PC-9 (cell line): ENCODE measurements at regions not wholly inside any gene's neighbourhood (a gene's known extent, or its start where the extent isn't known, plus 50 kb on each side); places are given as distances from the start of the nearest gene placed in this dataset.

Experiments used
- BruUV-seq: library from RNA; stranded (reverse); fragments of 400-500 nt; replicated peaks from 2 replicates; lab custom pipeline; 2021; lab: Mats Ljungman, UMichigan
- CTCF ChIA-PET: fragments of 300-600 bp; sonication (Branson Sonifier 250); formaldehyde crosslinking; loops from one replicate; lab custom pipeline; 2022; ENCODE audit warnings: antibody characterized with exemption; lab: Charles Lee
- POLR2A ChIA-PET: fragments of 300-600 bp; sonication (Branson Sonifier 250); formaldehyde crosslinking; loops from one replicate; lab custom pipeline; 2022; ENCODE audit warnings: antibody characterized with exemption; ENCODE audit not compliant: unreplicated experiment; lab: Charles Lee
- DNase-seq, 2 experiments: peaks; one replicate each; pipeline versions ENCODE4 v3.0.0 to v3.0.0-alpha.2; 2015 to 2022; ENCODE audit warnings: mixed read lengths in 1 of 2
- H2AFZ ChIP-seq: fragments of 200-600 bp; sonication (generic); 2 replicates; pipeline ENCODE4 v1.8.1; 2017; ENCODE audit warnings: antibody characterized with exemption
- H3F3A ChIP-seq: fragments of 200-600 bp; sonication (generic); 2 replicates; pipeline ENCODE4 v1.8.1; 2017; ENCODE audit warnings: antibody characterized with exemption, mild to moderate bottlenecking, low read depth; ENCODE audit not compliant: insufficient read depth
- H3K27ac ChIP-seq: fragments of 200-600 bp; sonication (generic); 2 replicates; pipeline ENCODE4 v1.6.1; 2016; ENCODE audit warnings: mixed run types
- H3K27me3 ChIP-seq: fragments of 200-600 bp; sonication (generic); 2 replicates; pipeline ENCODE4 v1.6.1; 2016; ENCODE audit warnings: low read depth, mixed run types; ENCODE audit not compliant: insufficient read depth
- H3K36me3 ChIP-seq: fragments of 200-600 bp; sonication (generic); 2 replicates; pipeline ENCODE4 v1.6.1; 2016; ENCODE audit warnings: low read depth, mixed run types
- H3K4me1 ChIP-seq: fragments of 200-600 bp; sonication (generic); replicated peaks from 2 replicates; pipeline ENCODE4 v1.6.1; 2016; ENCODE audit warnings: mixed run types; ENCODE audit not compliant: insufficient read depth
- H3K4me2 ChIP-seq: fragments of 200-600 bp; sonication (generic); 2 replicates; pipeline ENCODE4 v1.6.1; 2017; ENCODE audit warnings: mixed run types
- H3K4me3 ChIP-seq: fragments of 200-600 bp; sonication (generic); 2 replicates; pipeline ENCODE4 v1.6.1; 2016; ENCODE audit warnings: mixed run types
- H3K79me2 ChIP-seq: fragments of 200-600 bp; sonication (generic); 2 replicates; pipeline ENCODE4 v1.6.1; 2017; ENCODE audit warnings: low read depth, mixed run types
- H3K9me2 ChIP-seq: fragments of 200-600 bp; sonication (generic); 2 replicates; pipeline ENCODE4 v1.8.1; 2017; ENCODE audit warnings: mild to moderate bottlenecking; ENCODE audit not compliant: insufficient read depth
- H3K9me3 ChIP-seq: fragments of 200-600 bp; sonication (generic); 2 replicates; pipeline ENCODE4 v1.8.1; 2016; ENCODE audit warnings: low read depth; ENCODE audit not compliant: insufficient read depth
- H4K20me1 ChIP-seq: fragments of 200-600 bp; sonication (generic); 2 replicates; pipeline ENCODE4 v1.8.1; 2017; ENCODE audit not compliant: insufficient read depth
- EZH2 ChIP-seq: fragments of 200-600 bp; sonication (generic); IDR thresholded peaks from 2 replicates; pipeline ENCODE4 v1.8.0; 2017; ENCODE audit warnings: antibody characterized with exemption, low read depth
- intact Hi-C: fragments of 100-400 bp; cut with micrococcal nuclease; formaldehyde crosslinking; loops from one replicate; pipeline ENCODE4 v1.10.0; 2022; ENCODE audit not compliant: unreplicated experiment
- TF ChIP-seq, protein P1 (sequence below): fragments of 200-600 bp; sonication (generic); conservative IDR thresholded peaks from 2 replicates; pipeline ENCODE4 v1.6.1; 2017; ENCODE audit warnings: mixed run types, antibody characterized with exemption, mild to moderate bottlenecking, moderate library complexity

- no peak overlapping the region for H2AFZ ChIP-seq
- POLR2A ChIA-PET = no interaction called here
- CTCF ChIA-PET = no interaction called here
Observed at GRCh38 chr15:29477256-29477655, 207.6 kb upstream of the NSMCE3 start.

DNA sequence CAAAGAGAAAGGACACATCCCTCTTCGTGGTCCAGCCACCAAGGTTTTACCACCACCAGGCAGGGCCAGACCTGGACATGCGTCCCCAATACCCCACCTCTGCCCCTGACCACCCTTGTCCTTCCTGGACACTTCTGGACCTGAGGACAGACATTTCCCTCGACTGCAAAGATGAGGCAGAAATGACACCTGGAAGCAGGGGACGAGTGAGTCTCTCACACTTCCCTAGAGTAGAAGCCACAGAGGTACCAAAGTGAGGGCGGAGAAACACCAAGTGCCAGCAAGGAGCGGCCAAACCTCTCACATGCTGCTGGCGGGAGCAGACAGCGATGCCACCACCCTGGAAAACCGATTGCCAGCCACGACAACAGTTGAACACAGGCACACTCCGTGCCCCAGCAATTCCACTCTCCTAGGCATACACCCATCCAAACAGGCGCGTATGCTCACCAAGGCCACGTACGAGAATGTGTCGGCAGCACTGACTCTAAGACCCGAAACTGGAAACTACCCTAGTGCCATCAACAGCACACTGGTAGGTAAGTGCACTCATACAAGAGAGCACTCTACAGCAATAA is 207.0 kb upstream of the NSMCE3 start:
- no peaks in the 10 kb centered on the region for H3K4me1 ChIP-seq
- no peaks in the 10 kb centered on the region for H3K9me2 ChIP-seq
- no peak overlapping the region for H2AFZ ChIP-seq
- no peak overlapping the region for H3K4me3 ChIP-seq
- POLR2A ChIA-PET = no interaction called here
- H3K27me3 ChIP-seq = peaks cover 45% of the 10 kb centered on the region
- H3K79me2 ChIP-seq = no peaks in the 10 kb centered on the region
- DNase-seq = no peak
- H3F3A ChIP-seq = no peaks in the 10 kb centered on the region
- no TSS peak for BruUV-seq
- no peak overlapping the region for H3K27ac ChIP-seq
- H3K4me2 ChIP-seq = no peak overlapping the region
- no peaks in the 10 kb centered on the region for H3K36me3 ChIP-seq
- CTCF ChIA-PET = no interaction called here
- H4K20me1 ChIP-seq = no peaks in the 10 kb centered on the region
- intact Hi-C loops = no loop called here
- no peaks in the 10 kb centered on the region for H3K9me3 ChIP-seq
- TF ChIP-seq EZH2 = no peak
- TF ChIP-seq, protein P1, sequence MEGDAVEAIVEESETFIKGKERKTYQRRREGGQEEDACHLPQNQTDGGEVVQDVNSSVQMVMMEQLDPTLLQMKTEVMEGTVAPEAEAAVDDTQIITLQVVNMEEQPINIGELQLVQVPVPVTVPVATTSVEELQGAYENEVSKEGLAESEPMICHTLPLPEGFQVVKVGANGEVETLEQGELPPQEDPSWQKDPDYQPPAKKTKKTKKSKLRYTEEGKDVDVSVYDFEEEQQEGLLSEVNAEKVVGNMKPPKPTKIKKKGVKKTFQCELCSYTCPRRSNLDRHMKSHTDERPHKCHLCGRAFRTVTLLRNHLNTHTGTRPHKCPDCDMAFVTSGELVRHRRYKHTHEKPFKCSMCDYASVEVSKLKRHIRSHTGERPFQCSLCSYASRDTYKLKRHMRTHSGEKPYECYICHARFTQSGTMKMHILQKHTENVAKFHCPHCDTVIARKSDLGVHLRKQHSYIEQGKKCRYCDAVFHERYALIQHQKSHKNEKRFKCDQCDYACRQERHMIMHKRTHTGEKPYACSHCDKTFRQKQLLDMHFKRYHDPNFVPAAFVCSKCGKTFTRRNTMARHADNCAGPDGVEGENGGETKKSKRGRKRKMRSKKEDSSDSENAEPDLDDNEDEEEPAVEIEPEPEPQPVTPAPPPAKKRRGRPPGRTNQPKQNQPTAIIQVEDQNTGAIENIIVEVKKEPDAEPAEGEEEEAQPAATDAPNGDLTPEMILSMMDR = no peak

More at GRCh38 chr15:29477256-29477655, 207.6 kb upstream of the NSMCE3 start:
- intact Hi-C loops = no loop called here
- H3K27ac ChIP-seq = no peak overlapping the region
- no peak for DNase-seq
- H3F3A ChIP-seq = no peaks in the 10 kb centered on the region
- no peaks in the 10 kb centered on the region for H3K36me3 ChIP-seq
- peaks cover 45% of the 10 kb centered on the region for H3K27me3 ChIP-seq
- BruUV-seq = no TSS peak
- no peaks in the 10 kb centered on the region for H4K20me1 ChIP-seq
- H3K4me2 ChIP-seq = no peak overlapping the region
- H3K4me1 ChIP-seq = no peaks in the 10 kb centered on the region
- no peaks in the 10 kb centered on the region for H3K9me2 ChIP-seq
- no peak for TF ChIP-seq EZH2
- TF ChIP-seq, protein P1 = no peak
- no peaks in the 10 kb centered on the region for H3K9me3 ChIP-seq
- no peaks in the 10 kb centered on the region for H3K79me2 ChIP-seq
- H3K4me3 ChIP-seq = no peak overlapping the region

DNA sequence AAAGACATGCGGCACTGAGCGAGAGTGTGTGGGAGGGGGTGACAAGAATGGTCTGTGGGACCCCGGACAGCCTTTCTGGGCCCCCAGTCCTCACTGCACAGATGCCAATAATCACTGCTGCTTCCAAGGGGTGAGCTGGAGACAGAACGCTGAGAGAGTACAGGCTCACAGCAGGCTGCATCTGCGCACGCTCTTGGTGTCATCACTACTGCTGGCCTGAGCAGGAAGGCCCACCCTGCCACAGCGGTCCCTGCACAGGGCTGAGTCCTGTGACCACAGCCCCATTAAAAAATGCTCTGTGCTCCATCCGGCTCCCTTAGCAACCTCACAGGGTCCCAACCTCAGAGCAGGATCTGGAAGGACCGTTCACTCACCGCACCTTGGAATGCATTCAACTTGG is 205.5 kb upstream of the NSMCE3 start:
- no peak for DNase-seq
- Histone ChIP-seq H3K4me3 (no peak overlapping the region), H4K20me1 (no peaks in the 10 kb centered on the region), H2AFZ (no peak overlapping the region), H3K27ac (no peak overlapping the region), H3K9me2 (no peaks in the 10 kb centered on the region), H3K79me2 (no peaks in the 10 kb centered on the region), H3K27me3 (peaks cover 42% of the 10 kb centered on the region), H3F3A (no peaks in the 10 kb centered on the region), H3K4me2 (no peak overlapping the region), H3K9me3 (no peaks in the 10 kb centered on the region), H3K4me1 (no peaks in the 10 kb centered on the region), H3K36me3 (no peaks in the 10 kb centered on the region)
- TF ChIP-seq, protein P1 = no peak
- no peak for TF ChIP-seq EZH2
- intact Hi-C loops = no loop called here
- no TSS peak for BruUV-seq
- POLR2A ChIA-PET = no interaction called here
- CTCF ChIA-PET = no interaction called here
